ENCODE measurements at regions not wholly inside any gene's neighbourhood (a gene's known extent, or its start where the extent isn't known, plus 50 kb on each side); places are given as distances from the start of the nearest gene placed in this dataset.

DNA sequence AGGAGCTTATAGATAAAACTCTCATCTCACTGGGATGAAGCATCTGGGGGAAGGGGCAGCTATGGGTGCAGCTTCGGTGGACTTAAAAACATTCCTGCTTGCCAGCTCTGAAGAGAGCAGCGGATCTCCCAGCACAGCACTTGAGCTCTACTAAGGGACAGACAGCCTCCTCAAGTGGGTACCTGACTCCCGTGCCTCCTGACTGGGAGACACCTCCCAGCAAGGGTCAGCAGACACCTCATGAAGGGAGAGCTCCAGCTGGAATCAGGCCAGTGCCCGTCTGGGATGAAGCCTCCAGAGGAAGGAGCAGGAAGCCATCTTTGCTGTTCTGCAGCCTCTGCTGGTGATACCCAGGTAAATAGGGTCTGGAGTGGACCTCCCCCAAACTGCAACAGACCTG is 345.2 kb upstream of the SYT1 start:
- no peak overlapping the region for H3K4me3 ChIP-seq (ENCODE audit: low read length)
- TF ChIP-seq, protein P1, sequence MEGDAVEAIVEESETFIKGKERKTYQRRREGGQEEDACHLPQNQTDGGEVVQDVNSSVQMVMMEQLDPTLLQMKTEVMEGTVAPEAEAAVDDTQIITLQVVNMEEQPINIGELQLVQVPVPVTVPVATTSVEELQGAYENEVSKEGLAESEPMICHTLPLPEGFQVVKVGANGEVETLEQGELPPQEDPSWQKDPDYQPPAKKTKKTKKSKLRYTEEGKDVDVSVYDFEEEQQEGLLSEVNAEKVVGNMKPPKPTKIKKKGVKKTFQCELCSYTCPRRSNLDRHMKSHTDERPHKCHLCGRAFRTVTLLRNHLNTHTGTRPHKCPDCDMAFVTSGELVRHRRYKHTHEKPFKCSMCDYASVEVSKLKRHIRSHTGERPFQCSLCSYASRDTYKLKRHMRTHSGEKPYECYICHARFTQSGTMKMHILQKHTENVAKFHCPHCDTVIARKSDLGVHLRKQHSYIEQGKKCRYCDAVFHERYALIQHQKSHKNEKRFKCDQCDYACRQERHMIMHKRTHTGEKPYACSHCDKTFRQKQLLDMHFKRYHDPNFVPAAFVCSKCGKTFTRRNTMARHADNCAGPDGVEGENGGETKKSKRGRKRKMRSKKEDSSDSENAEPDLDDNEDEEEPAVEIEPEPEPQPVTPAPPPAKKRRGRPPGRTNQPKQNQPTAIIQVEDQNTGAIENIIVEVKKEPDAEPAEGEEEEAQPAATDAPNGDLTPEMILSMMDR (IDR thresholded peaks at IDR 0.05; ENCODE audit: insufficient read depth, low read depth, low read length, missing control alignments) = no peak
- no peak for DNase-seq (ENCODE audit: low read depth)

DNA sequence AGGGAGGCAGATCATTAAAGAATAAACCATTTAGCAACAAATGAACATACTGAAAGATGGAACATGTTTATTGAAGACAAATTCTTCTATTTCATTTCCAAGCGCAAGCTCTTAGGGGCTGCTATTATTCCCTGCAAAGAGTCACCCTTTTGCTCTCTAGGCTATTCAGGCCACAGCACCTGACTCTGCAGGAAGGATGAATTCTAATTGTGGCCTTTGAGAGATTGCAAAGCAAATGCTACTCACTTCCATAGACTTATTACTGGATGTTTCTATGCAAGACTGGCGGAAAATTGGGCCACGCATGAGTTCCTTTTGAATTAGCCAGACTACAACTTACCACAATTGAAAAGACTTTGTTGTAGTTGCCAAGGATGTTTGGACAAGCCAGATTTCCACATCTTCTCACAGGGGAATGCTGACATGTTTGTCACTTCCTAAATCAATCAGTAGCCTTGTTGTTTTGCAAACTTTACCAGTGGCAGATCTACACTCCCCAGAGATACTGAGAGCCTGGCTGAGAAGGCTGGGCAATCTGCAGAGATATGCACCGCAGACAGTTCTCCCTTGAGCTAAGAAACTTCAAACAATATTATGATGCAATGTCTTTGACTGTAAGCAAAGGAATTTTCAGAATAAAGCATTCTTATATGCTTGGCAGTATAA is 334.3 kb upstream of the SYT1 start:
- TF ChIP-seq, protein P1 (IDR thresholded peaks at IDR 0.05; ENCODE audit: insufficient read depth, low read depth, low read length, missing control alignments) = no peak
- DNase-seq (ENCODE audit: low read depth) = peak; percentile 21
- H3K4me3 ChIP-seq (ENCODE audit: low read length) = no peak overlapping the region

DNA sequence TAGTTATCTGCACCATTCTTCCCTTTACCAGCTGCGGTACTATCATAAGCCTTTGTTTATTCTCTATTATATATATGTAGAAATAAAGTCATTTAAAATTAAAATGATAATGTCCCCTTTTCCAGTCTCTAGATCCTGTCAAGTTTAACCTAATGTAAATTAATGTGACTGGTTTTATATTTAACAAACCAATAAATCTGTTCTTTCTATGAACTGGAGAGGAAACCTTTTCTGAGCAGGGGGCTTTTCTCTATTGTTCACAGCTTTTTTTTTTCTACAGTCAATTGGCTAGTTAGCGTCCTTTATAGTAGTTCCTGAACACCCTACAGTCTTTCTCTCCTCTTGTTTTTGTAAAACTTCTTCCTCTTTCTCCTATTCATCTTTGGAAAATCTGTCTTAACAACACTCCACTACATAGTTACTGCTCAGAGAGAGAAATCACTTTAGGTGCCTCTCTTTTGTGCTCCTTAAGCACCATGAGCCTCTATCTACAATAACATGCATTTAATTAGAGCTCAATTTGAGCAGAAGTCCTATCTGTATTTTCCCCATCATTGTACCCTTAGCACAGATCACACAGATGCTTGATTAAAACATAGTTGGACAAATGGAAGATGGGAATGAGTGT is 332.6 kb upstream of the SYT1 start:
- TF ChIP-seq, protein P1 (IDR thresholded peaks at IDR 0.05; ENCODE audit: insufficient read depth, low read depth, low read length, missing control alignments) = no peak
- no peak overlapping the region for H3K4me3 ChIP-seq (ENCODE audit: low read length)
- no peak for DNase-seq (ENCODE audit: low read depth)

DNA sequence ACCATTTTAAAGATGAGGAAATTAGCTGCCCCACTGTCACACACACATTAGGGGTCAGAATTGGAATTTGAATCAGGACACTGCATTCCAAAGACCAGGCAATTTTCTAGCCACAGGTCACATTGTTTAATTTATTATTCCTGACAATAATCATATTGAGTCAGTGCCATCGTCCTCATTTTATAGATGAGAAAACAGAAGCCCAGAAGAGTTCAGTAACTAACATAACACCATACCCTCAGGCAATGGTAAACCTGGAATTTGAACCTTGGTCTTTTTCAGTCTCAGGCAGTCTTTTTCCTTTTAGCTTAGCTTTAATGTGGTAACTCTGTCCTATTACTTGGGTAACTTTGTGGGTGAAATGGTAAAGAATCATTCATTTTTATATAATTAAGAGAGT is 330.3 kb upstream of the SYT1 start:
- no peak overlapping the region for H3K4me3 ChIP-seq (ENCODE audit: low read length)
- TF ChIP-seq, protein P1 (IDR thresholded peaks at IDR 0.05; ENCODE audit: insufficient read depth, low read depth, low read length, missing control alignments) = no peak
- DNase-seq (ENCODE audit: low read depth) = no peak

DNA sequence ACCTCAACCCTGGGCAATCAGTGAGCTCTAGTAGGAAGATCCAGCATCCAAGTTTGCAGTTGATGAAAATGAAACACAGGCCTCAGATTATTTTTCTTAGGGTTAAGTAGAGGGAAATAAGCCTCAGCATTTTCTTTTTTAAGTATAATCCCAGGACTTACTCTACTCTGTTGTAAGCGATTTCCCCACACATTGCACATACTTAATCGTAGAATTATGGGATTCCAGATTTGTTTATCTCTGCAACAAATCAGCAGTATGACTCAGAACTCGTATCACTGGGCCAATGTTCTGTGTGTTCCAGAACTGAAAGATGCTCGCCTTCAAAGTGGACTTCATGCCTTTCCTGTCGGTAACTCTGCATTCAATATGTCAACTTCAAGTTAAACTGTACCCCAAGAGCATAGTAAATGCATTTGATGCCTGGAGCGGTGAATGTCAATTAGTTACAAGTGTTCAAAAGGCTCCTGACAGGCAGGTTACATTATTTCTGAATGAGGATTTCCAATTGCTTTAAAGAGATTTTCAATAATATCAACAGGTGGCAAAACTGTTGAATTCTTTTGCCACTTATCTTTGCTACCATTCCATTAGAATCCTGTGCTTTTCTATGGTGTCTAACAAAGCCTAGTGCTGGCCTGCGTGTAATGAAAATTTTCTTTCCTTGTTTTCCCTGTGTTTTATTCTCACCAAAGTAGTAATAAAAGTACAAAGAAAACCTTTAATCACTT is 323.8 kb upstream of the SYT1 start:
- no peak for DNase-seq (ENCODE audit: low read depth)
- TF ChIP-seq, protein P1 (IDR thresholded peaks at IDR 0.05; ENCODE audit: insufficient read depth, low read depth, low read length, missing control alignments) = no peak
- H3K4me3 ChIP-seq (ENCODE audit: low read length) = no peak overlapping the region

DNA sequence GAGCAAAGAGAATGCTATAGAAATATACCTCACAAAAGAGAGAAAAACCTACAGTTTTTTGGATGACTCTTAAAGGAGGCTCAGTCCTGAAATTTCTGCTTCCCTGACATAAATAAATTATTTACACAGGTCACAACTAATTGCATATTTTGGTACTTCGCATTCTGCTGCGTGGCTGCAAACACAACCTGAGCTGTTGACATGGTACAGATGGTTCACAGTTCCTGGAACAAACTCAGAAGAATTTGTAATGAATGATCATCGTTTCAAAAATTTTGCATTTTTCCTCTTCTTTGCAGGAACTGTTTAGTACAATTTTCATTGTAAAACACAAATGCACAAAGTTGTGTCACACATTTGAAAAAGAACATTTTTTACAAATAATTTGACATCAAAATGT is 313.7 kb upstream of the SYT1 start:
- no peak for DNase-seq (ENCODE audit: low read depth)
- no peak overlapping the region for H3K4me3 ChIP-seq (ENCODE audit: low read length)
- TF ChIP-seq, protein P1 (IDR thresholded peaks at IDR 0.05; ENCODE audit: insufficient read depth, low read depth, low read length, missing control alignments) = no peak

Data from epithelial cell of esophagus (primary cell).